ENCODE measurements at regions not wholly inside any gene's neighbourhood (a gene's known extent, or its start where the extent isn't known, plus 50 kb on each side); places are given as distances from the start of the nearest gene placed in this dataset.

- Histone ChIP-seq H3K4me3 (ENCODE audit: low read depth, low read length, poor library complexity, severe bottlenecking) (no peak overlapping the region), H3K4me1 (ENCODE audit: insufficient read depth, low read length, poor library complexity, severe bottlenecking) (peaks cover 18% of the 10 kb centered on the region), H3K9me3 (ENCODE audit: low read depth, low read length, poor library complexity, severe bottlenecking) (no peaks in the 10 kb centered on the region), H3K27ac (ENCODE audit: low read depth, low read length, poor library complexity, severe bottlenecking) (no peak overlapping the region), H3K36me3 (ENCODE audit: insufficient read depth, low read length, poor library complexity, severe bottlenecking) (no peaks in the 10 kb centered on the region), H3K27me3 (replicated peaks; ENCODE audit: insufficient read depth, low read depth, low read length, poor library complexity) (no peaks in the 10 kb centered on the region)
- no TSS peak for BruUV-seq (replicated peaks)
- POLR2A ChIA-PET (ENCODE audit: low non-redundant PET): no interaction called here
- DNase-seq (ENCODE audit: low spot score): no peak
- CTCF ChIA-PET: no interaction called here
- TF ChIP-seq CTCF (conservative IDR thresholded peaks at IDR 0.05; ENCODE audit: low read depth, low read length): no peak
- no peak for TF ChIP-seq EZH2 (IDR thresholded peaks at IDR 0.05; ENCODE audit: borderline replicate concordance, low read depth, low read length, poor library complexity, severe bottlenecking)
- intact Hi-C loops (cut with micrococcal nuclease; ENCODE audit: unreplicated experiment): no loop called here
Measured at GRCh38 chr4:165613581-165613980, 234.8 kb downstream of the CPE start.

- CTCF ChIA-PET: no interaction called here
Measured at GRCh38 chr4:165620913-165621312, 242.1 kb downstream of the CPE start.

GRCh38 chr4:165621983-165622382 is 243.2 kb downstream of the CPE start:
- intact Hi-C loops (cut with micrococcal nuclease; ENCODE audit: unreplicated experiment): no loop called here
- Histone ChIP-seq H3K9me3 (ENCODE audit: low read depth, low read length, poor library complexity, severe bottlenecking) (peaks cover 8% of the 10 kb centered on the region), H3K4me3 (ENCODE audit: low read depth, low read length, poor library complexity, severe bottlenecking) (no peak overlapping the region), H3K4me1 (ENCODE audit: insufficient read depth, low read length, poor library complexity, severe bottlenecking) (no peaks in the 10 kb centered on the region), H3K27ac (ENCODE audit: low read depth, low read length, poor library complexity, severe bottlenecking) (no peak overlapping the region), H3K27me3 (replicated peaks; ENCODE audit: insufficient read depth, low read depth, low read length, poor library complexity) (no peaks in the 10 kb centered on the region), H3K36me3 (ENCODE audit: insufficient read depth, low read length, poor library complexity, severe bottlenecking) (no peaks in the 10 kb centered on the region)
- ChIA-PET CTCF (no interaction called here), POLR2A (ENCODE audit: low non-redundant PET) (no interaction called here)
- BruUV-seq (replicated peaks): no TSS peak
- no peak for DNase-seq (ENCODE audit: low spot score)
- TF ChIP-seq EZH2 (IDR thresholded peaks at IDR 0.05; ENCODE audit: borderline replicate concordance, low read depth, low read length, poor library complexity, severe bottlenecking) (no peak), CTCF (conservative IDR thresholded peaks at IDR 0.05; ENCODE audit: low read depth, low read length) (no peak)

More at GRCh38 chr4:165620913-165621312, 242.1 kb downstream of the CPE start:
- Histone ChIP-seq H3K9me3 (ENCODE audit: low read depth, low read length, poor library complexity, severe bottlenecking) (peaks cover 8% of the 10 kb centered on the region), H3K27me3 (replicated peaks; ENCODE audit: insufficient read depth, low read depth, low read length, poor library complexity) (no peaks in the 10 kb centered on the region), H3K4me3 (ENCODE audit: low read depth, low read length, poor library complexity, severe bottlenecking) (no peak overlapping the region), H3K4me1 (ENCODE audit: insufficient read depth, low read length, poor library complexity, severe bottlenecking) (no peaks in the 10 kb centered on the region), H3K27ac (ENCODE audit: low read depth, low read length, poor library complexity, severe bottlenecking) (no peak overlapping the region), H3K36me3 (ENCODE audit: insufficient read depth, low read length, poor library complexity, severe bottlenecking) (no peaks in the 10 kb centered on the region)
- no peak for DNase-seq (ENCODE audit: low spot score)
- TF ChIP-seq EZH2 (IDR thresholded peaks at IDR 0.05; ENCODE audit: borderline replicate concordance, low read depth, low read length, poor library complexity, severe bottlenecking) (no peak), CTCF (conservative IDR thresholded peaks at IDR 0.05; ENCODE audit: low read depth, low read length) (no peak)
- intact Hi-C loops (cut with micrococcal nuclease; ENCODE audit: unreplicated experiment): no loop called here
- no TSS peak for BruUV-seq (replicated peaks)
- POLR2A ChIA-PET (ENCODE audit: low non-redundant PET): no interaction called here

Data from A673 (cell line).